DMS 273 (cell line): ENCODE measurements at regions not wholly inside any gene's neighbourhood (a gene's known extent, or its start where the extent isn't known, plus 50 kb on each side); places are given as distances from the start of the nearest gene placed in this dataset.
A peak's percentile ranks its signal among the peaks of the same experiment; 100 is the strongest.
"Not testable (repeated sequence)": the region's sequence is repeated elsewhere in the genome, so short reads cannot be mapped to it uniquely, and the experiment has no call there.

ENCODE experiments used
- DNase-seq: peaks from one replicate; lab custom pipeline; 2025; ENCODE audit not compliant: unreplicated experiment; lab: John Stamatoyannopoulos, UW

DNA sequence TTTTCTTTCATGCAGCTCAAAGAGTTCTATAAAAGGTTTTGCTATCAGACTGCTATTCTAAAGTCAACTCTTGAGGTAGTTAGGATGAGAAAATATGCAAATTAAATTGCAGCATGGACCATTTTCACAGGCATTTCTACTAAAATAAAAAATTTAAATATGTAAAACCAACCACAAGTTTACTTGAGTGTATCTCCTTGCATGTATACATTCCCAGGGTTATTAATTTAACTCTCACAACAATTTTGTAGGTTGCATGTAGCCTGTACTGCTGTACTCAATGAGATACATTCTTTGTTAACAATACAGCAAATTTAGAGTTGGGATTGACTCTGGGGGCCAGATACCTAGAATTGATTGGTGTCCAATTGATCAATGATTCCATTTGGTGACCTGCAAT is 265.8 kb downstream of the MED10 start:
- DNase-seq, result no peak

DNA sequence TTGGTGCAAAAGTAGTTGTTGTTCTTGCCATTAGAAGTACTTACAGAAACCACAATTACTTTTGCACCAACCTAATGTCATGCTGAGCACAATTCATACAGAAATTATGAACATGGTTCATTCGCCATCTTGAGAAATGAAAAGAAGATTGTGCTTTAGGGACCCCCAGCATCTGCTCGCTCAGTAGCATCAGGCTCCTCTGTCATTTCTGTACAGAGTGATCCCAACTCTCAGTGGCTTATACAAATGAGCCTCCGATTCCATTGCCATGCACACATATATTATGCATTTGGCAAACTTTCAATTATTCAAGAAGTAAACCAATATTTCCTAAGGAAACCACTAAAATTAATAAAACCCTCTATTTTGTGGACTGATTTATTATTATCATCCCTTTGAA is 266.2 kb downstream of the MED10 start:
- no peak for DNase-seq

DNA sequence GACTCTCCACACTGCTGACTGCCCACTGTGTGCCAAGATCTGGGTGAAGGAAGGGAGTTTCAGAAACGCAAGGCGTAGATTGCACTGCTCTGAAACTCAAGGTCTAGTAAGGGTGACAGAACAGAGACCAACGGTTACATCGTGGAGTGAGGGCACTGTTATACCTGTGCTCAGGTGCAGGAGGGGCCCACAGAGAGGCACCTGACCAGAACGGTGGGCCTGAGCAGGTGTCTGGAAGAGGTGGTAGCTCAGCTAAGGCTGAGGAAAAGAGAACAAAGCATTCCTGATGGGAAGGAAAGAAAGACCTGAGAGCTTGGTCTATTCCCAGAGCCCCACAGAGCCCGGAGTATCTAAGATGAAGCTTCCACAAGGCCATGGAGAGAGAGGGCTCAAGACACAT is 267.2 kb downstream of the MED10 start:
- DNase-seq, result no peak

DNA sequence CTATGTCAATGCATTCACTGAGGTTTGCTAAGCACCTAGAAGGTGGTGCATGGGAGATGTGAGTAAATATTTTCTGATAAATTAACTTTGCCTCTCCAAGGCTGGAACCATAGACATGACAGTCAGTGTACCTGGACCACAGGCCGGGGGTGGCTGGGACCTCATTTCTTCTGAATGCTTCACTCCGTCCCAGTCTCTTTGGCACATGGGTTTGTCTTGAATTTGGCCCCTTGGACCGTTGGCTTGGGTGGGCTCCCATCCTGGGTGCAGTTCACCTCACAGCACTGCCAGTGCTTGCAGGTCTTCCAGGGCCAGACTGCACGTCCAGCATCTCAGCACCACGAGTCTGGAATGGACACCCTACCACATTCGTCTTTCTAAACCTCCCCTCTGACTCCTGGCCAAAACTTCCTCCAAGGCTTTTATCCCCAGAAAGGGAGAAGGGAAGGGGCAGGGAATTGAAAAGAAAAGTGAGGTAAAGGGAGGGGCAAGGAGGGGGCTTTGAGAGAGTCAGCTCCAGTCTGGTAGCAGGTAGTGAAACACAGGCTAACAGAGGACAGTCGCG is 267.8 kb downstream of the MED10 start:
- no peak for DNase-seq

DNA sequence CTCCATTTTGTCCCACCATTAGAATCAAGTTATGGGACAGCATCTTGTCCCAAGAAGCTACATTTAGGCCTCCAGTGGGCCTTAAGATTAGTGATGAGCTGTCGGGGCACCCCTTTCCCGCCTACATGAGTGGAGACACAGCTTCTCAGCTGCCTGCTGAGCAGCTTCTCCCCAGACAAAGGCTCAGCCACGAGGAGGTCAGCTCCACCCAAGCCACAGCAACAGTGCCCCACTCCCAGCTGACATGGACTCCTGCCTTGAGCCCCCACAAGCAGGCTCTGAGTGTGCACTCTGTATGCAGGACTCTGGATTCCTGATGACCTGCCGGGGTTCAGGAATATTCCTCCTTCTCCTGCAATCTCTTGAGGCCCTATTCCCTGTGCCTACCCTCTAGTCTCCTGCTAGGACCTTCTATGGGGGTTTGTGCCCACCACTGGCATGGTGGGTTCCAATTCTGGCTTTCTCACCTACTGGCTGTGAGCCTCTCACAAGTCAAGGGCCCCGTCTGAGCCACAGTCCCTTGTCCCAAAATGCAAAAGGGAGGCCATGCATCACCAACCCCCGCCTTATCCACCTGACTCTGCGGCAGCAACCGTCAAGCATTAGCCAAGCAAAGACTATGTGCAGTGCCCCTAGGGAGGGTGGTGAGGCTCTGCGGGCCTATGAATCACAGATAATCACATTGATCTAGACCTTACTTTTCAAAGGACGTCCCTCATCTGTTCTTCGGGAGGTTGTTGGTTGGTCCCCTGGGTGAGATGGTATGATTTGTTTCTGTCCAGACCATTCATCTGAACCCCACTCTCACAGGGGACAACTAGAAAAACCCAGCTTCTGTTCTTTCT is 269.1 kb downstream of the MED10 start:
- DNase-seq, result no peak

DNA sequence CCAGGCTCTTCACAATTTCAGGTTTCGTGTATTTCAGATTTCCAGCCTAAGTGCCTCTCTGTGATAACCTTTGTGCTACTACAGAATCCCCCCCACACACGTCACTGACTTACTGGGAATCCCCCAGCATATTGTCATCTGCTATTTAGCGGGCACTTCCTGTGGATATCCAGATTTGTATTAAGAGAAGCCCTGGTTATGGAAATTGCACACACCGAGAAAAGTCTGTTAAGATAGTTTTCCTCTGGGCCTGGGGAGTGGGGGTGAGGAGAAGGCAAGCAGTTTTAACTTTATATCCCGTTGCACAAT is 269.9 kb downstream of the MED10 start:
- DNase-seq, result no peak

DNA sequence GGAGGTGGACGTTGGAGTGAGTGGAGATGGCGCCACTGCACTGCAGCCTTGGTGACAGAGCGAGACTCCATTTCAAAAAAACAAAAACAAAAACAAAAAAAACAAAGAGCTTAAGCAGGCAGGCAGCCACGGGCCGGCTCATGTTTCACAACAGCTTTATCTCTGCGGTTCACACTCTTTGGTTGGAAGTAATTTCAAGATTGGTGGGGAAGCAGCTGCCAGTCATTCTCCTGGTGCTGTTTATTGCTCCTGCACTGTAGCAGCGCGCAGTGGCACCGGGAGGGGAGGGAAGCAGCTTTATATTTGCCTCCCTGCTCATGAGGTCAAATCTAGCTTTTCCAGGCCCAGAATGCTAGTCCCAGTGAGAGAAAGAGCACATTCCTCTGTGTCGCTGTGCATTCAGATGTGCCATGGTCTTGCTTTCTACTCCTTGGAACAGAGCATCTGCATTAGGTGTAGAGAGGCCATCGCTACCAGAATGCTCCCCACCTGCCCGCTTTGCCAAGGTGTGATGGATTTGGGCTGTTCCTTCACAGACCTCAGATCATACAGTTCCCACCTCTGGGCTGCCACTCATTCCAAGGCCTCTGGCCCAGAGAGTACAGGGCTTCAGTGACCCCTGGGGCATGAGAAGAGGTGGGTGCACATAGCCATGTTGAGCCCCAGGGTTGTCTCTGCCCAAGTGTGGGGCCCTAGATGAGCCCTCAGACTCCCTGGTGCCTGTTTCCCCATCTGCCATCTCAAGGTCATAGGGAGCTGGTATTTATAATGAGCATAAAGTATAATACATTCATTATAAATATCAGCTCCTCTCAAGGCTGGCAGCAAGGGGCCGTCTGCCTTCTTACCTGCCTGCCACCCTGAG is 270.4 kb downstream of the MED10 start:
- no peak for DNase-seq

DNA sequence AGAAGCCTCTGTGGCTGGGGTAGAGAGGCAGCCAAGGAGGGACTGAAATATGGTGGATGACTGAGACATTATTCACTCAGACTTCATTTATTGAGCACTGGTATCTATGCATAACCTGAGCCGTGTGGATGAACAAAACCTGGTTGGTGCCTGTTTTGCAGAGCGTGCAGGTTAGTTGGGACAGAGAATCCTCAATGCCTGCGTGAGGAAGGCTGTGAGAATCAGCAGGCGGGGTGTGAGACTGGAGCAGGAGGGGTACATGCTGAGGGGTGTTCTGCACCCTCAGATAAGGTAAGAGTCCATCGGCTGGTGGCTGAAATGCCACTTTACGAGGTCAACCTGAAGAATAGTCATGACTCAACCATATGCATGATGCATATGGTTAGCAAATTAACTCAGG is 271.6 kb downstream of the MED10 start:
- DNase-seq, result no peak

DNA sequence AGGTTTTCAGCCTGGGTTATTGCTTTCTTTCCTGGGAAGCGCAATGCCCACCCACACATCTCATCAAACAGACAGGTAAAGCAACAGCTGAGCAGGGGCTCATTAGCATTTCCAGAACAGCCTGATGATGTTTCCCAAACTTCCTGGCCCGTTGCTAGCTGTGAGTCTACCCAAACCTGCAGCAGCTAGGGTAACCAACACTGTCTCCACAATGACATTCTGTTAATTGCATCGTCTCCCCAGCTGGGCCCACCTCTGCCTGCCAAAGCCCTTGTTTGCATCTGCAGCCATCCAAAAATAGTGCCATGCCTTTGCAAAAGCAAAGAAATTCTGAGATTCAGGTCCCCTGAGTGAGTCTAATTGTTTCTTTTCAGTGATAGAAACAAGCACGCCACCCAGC is 273.0 kb downstream of the MED10 start:
- no peak for DNase-seq

DNA sequence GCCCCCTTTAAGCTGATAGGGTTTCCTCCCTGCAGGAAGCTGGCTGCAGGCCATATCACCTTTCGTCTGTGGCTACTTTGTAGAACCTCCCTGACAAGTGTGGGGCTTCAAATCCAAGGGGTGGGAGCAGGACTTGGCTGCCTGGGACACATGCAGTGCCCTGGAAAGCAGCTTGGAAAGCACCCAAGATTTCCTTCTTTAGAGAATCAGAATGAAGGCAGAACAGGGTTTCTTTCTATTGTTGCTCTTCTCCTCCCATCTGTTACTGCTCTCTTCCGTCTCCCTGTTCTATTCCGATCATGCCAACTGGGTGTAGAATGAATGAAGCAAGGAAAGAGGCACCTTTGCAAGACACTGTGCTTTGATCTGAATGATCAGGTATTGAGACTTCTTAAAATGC is 282.2 kb downstream of the MED10 start:
- peak; percentile 6 for DNase-seq

DNA sequence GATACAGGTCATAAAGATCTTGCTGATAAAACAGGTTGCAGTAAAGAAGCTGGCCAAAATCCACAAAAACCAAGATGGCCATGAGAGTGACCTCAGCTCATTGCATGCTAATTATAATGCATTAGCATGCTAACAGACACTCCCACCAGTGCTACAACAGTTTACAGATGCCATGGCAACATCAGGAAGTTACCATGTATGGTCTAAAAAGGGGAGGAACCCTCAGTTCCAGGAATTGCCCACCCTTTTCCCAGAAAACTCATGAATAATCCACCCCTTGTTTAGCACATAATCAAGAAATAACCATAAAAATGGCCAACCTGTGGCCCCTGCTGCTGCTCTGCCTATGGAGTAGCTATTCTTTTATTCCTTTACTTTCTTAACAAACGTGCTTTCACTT is 284.2 kb downstream of the MED10 start:
- DNase-seq, result not testable (repeated sequence)

DNA sequence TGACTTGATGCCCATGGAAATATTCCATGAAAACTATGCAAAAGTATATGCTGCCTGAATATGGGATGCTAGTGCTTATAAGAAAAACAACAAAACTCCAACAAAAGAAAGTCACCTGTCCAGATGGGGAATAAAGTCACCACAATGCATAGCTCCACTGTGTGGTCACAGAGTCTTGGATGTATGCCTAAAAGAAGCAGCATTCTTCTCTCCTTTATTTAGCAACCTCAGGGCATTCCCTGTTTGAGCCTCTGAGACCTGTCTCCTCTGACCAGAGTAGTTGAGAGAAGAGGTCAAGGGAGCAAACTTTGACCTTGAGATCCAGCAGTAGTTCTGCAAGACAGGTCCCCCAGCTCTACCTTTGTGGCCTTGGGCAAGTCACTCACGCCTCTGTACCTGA is 287.5 kb downstream of the MED10 start:
- no peak for DNase-seq

DNA sequence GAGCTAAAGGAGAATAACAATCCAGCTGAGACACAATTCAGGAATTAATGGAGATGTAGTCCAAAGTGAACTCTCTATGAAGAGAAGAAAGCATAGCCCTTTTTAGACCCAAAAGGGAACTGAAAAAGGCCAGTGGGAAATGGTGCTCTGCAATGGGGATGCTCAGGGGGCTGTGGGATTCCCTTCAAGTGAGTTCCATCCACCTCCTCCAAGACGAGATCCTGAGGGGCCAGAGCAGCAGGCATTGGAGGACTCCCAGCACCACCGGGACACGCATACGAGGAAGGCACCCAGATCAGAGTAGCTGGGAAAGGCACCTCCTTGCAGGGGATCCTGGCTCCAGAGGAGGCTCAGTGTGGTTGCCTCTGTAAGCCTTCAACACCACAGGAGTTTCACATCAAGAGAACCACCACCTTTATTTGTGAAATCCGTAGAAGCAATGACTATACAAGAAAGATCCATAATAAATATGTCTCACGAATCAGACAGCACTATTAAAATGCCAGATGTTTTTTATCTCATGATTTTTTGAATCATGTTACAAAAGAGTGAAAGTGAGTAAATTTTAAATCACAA is 288.2 kb downstream of the MED10 start:
- no peak for DNase-seq

DNA sequence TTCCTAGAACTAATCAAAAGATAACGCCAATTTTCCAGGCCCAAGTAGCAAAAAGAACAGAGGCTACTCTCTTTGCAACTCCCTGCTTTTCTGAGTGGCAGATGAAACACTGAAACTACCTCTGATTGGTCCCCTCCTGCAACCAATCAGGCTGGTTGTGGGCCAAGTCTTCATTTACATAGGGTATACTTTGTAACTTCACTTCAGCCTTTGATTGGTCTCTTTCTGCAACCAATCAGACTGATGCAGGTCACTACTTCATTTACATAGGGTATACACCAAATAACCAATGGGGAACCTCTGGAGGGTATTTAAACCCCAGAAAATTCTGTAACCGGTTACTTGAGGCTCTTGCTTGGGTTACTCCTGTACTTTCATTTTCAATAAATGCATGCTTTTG is 289.6 kb downstream of the MED10 start:
- DNase-seq, result no peak

DNA sequence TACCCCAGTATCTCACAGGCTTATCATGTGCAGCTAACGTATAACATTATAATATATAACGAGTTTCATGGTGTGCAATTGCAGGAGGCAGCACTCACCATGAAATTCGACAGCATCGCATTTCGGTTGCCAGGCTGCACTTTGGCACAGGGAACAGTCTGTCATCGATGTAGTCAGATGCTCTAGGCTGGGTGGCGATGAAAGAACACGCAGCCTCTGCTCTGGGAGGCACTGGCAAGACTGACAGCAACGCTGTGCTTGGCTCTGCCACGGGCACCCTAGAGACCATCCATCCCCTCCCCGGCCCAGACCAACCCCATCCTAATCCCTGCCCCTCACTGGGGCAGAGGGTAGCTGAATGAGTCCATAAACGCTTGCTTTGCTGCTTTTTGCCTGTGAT is 290.8 kb downstream of the MED10 start:
- no peak for DNase-seq

DNA sequence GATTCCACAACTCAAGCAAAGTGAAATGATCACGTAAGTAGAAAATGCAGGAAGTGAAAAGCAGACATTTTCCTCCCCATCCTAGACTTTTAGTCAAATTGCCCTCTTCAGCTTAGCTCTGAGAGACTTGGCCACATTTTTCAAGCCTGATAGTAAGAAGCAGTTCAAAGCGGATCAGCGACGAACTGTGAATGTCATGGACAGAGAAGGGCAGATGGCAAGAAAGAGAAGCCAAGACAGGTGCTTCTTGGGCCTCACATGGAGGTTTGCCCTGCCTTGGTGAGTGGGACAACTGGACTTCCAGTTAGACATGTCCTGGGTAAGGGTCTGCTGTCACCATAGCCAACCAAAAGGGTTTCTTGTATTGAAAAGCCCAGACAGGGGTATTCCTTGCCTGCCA is 291.5 kb downstream of the MED10 start:
- DNase-seq, result no peak

DNA sequence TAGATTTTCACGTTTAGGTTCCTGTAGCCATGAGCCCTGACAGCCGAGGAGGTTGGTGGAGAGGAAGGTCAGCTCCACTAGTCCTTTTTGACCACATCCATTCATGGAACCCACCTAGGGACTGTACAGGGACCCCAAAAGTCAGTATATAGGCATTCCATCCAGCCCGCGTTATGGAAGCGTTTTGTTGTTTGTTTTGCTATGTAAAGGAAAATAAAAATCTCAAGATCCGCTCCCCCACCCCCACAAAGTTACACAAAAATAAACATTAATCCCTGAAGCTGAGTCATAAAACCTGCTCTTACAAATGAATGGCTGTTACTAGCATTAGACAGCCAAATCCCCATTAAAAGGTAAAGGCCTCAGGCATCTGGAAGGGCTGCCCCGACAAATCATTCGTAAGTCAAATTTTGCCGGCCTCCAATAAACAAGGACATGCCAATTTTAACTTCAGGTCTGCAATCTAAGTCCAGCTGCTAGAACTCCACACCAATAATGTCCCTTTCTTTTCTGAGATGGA is 292.9 kb downstream of the MED10 start:
- DNase-seq, result no peak

DNA sequence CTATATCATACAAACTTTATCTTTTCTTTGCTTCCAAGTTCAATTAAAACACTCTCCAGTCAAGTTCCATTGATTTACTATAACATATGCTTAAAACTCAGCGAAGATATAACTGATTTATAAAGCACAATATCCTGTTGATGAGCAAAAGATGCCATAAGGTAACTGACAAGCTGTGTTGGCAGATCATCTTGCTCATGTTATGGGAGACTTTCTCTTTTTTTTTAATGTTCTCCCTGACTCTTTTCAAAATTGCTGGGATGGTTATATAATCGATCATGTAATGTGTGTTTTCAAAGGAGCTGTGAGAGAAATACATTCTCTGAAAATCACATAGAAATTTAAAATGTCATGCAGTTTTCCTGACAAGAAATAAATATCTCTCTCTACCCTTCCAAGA is 293.5 kb downstream of the MED10 start:
- no peak for DNase-seq

DNA sequence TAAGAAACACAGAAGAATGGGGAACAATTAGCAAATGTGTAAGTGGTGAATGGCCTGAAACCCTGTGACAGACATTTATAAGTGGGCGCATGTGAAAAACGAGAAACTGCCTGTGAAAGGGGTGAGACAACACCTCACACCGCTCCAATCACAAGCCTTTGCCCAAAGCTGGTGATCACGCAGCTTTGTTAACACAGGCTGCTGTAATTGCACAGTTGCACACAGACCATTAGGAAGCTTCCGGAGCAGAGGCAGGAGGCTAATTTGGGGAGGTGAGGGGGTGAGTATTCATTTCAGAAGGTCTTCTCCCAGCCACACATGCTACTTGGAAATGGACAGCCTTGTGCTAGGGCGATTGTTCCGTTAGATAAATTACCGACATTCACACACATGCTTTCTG is 294.0 kb downstream of the MED10 start:
- no peak for DNase-seq

DNA sequence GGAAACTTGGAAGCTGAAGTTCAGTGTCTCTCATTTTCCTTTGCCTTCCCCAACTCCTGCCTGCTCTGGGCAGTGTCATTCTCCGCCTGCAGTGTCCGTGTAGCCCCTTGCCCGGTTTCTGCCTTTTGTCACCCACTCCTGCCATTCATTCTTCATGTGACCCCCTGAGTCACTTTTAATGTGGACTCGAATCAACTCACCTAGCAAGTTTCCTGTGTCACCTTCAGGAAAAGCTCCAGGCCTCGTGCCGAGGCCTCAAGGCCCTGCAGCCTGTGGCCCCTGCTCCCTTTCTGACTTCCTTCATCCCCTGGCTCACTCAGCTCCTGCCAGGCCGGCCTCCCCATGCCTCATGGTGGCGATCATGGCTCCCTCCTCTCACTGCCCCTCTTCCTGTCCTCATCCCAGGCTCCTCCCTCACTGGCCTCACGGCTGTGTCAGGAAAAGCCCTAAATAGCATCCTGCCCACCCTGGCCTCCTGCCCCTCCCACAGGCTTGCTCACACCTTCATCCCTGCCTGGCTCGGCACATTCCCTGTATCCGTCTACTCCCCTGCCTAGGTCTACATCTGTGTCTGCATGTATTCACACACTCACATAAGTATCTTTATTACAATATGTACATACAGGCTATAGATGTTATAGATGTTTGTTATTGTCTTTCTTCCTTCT is 294.9 kb downstream of the MED10 start:
- DNase-seq, result no peak

DNA sequence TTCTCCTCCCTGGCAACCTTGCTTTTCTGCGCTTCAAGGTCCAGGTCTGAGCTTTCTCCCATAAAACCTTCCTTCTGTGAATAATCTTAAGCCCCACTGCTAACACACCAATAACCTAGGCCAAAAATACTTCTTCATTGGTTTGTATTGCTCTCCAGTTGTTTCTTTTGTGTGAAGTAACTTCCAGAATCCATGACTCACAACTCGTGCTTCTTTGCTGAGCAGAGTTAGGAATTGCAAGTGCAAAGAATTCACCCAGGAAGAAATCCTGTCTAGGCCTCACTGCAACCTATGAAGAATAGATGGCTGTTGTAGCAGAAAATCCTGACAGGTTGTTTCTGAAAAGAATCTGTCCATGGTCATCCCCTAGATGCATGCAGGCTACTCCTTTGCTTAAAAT is 295.7 kb downstream of the MED10 start:
- DNase-seq, result no peak
